SK-N-SH (cell line): ENCODE measurements at regions not wholly inside any gene's neighbourhood (a gene's known extent, or its start where the extent isn't known, plus 50 kb on each side); places are given as distances from the start of the nearest gene placed in this dataset.

Experiments used
- CTCF ChIA-PET: fragments of 300-600, 350-600 bp; formaldehyde crosslinking; extraction: SDS; loops from one replicate; lab custom pipeline; 2021; lab: Yijun Ruan, JAX
- POLR2A ChIA-PET: fragments of 350-600 bp; sonication (Branson Sonifier 250); formaldehyde crosslinking; extraction: SDS; loops from one replicate; lab custom pipeline; 2020; ENCODE audit warnings: antibody characterized with exemption, inconsistent platforms; lab: Yijun Ruan, JAX
- DNase-seq: peaks from one replicate; pipeline ENCODE4 v3.0.0; 2012
- H2AFZ ChIP-seq: fragments of 200-600 bp; sonication (generic); 2 replicates; pipeline ENCODE4 v1.8.1; 2016; ENCODE audit warnings: antibody characterized with exemption, mild to moderate bottlenecking, low read depth
- H3F3A ChIP-seq: fragments of 200-600 bp; sonication (generic); replicated peaks from 2 replicates; pipeline ENCODE3; 2016; ENCODE audit warnings: antibody characterized with exemption, mild to moderate bottlenecking; ENCODE audit not compliant: insufficient read depth
- H3K27ac ChIP-seq, 2 experiments: fragments of 200-500 bp in 1 of 2; fragments of 200-600 bp in 1 of 2; sonication (Bioruptor generic) in 1 of 2; sonication (generic), shearing (Covaris generic) in 1 of 2; 2 replicates each; pipeline versions ENCODE4 v1.5.1 to v1.6.1; 2014 to 2016; ENCODE audit warnings: low read depth in 2 of 2, inconsistent platforms in 1 of 2, low read length in 1 of 2, mild to moderate bottlenecking in 1 of 2, mixed read lengths in 1 of 2
- H3K27me3 ChIP-seq: fragments of 200-600 bp; sonication (generic), shearing (Covaris generic); 2 replicates; pipeline ENCODE4 v1.6.1; 2016; ENCODE audit warnings: mixed run types; ENCODE audit not compliant: insufficient read depth
- H3K36me3 ChIP-seq, 2 experiments: fragments of 200-500 bp in 1 of 2; fragments of 200-600 bp in 1 of 2; sonication (Bioruptor generic) in 1 of 2; sonication (generic) in 1 of 2; replicated peaks in 1 of 2; 2 replicates each; pipeline versions ENCODE3 to v1.5.1; 2014 to 2016; ENCODE audit warnings: low read length in 1 of 2, mild to moderate bottlenecking in 1 of 2; ENCODE audit not compliant: insufficient read depth in 2 of 2, control insufficient read depth in 1 of 2
- H3K4me1 ChIP-seq, 2 experiments: fragments of 200-500 bp in 1 of 2; fragments of 200-600 bp in 1 of 2; sonication (Bioruptor generic) in 1 of 2; sonication (generic), shearing (Covaris generic) in 1 of 2; 2 replicates each; pipeline versions ENCODE4 v1.5.1 to v1.6.1; 2014 to 2016; ENCODE audit warnings: low read depth in 1 of 2, low read length in 1 of 2, mixed run types in 1 of 2; ENCODE audit not compliant: insufficient read depth in 2 of 2, control insufficient read depth in 1 of 2
- H3K4me2 ChIP-seq: fragments of 200-600 bp; sonication (generic), shearing (Covaris generic); 2 replicates; pipeline ENCODE4 v1.6.1; 2017; ENCODE audit warnings: mixed run types
- H3K4me3 ChIP-seq, 2 experiments: fragments of 200-500 bp in 1 of 2; fragments of 200-600 bp in 1 of 2; sonication (Bioruptor generic) in 1 of 2; sonication (generic), shearing (Covaris generic) in 1 of 2; 2 replicates each; pipeline versions ENCODE4 v1.5.1 to v1.8.1; 2014 to 2016; ENCODE audit warnings: low read depth in 2 of 2, inconsistent platforms in 1 of 2, low read length in 1 of 2, mild to moderate bottlenecking in 1 of 2, mixed read lengths in 1 of 2, moderate library complexity in 1 of 2
- H3K79me2 ChIP-seq: fragments of 200-600 bp; sonication (generic); 2 replicates; pipeline ENCODE4 v1.8.1; 2017; ENCODE audit warnings: mild to moderate bottlenecking; ENCODE audit not compliant: insufficient read depth
- H3K9ac ChIP-seq: fragments of 200-600 bp; sonication (generic); 2 replicates; pipeline ENCODE4 v1.6.1; 2017; ENCODE audit warnings: mixed run types
- H3K9me2 ChIP-seq: fragments of 200-600 bp; sonication (generic); 2 replicates; pipeline ENCODE4 v1.6.1; 2017; ENCODE audit warnings: mixed run types
- H3K9me3 ChIP-seq: fragments of 200-600 bp; sonication (generic); 2 replicates; pipeline ENCODE4 v1.6.1; 2017; ENCODE audit warnings: mixed run types, mild to moderate bottlenecking, moderate library complexity
- H4K20me1 ChIP-seq: fragments of 200-600 bp; sonication (generic); 2 replicates; pipeline ENCODE4 v1.6.1; 2017; ENCODE audit warnings: mild to moderate bottlenecking, mixed run types; ENCODE audit not compliant: insufficient read depth
- ELF1 ChIP-seq: IDR thresholded peaks from 2 replicates; pipeline ENCODE4 v1.4.0; 2012
- EP300 ChIP-seq, 2 experiments: IDR thresholded peaks; 2 replicates each; pipeline versions ENCODE4 v1.4.0 to v1.6.1; 2012; ENCODE audit warnings: borderline replicate concordance in 1 of 2, low read depth in 1 of 2, low read length in 1 of 2
- EZH2phosphoT487 ChIP-seq: fragments of 200-600 bp; sonication (generic); IDR thresholded peaks from 2 replicates; pipeline ENCODE4 v1.6.1; 2017; ENCODE audit warnings: low read depth, mixed run types, mild to moderate bottlenecking, antibody characterized with exemption, moderate library complexity, borderline replicate concordance
- FOSL2 ChIP-seq: IDR thresholded peaks from 2 replicates; pipeline ENCODE4 v1.4.0; 2012; ENCODE audit warnings: low read depth, mild to moderate bottlenecking, moderate library complexity, borderline replicate concordance
- FOXJ3 ChIP-seq: sonication (generic); formaldehyde crosslinking; IDR thresholded peaks from 2 replicates; pipeline ENCODE4 v1.5.1; 2020; ENCODE audit warnings: mild to moderate bottlenecking, missing genetic modification reagents
- FOXM1 ChIP-seq: IDR thresholded peaks from 2 replicates; pipeline ENCODE4 v1.4.0; 2012; ENCODE audit warnings: low read depth, mild to moderate bottlenecking
- GABPA ChIP-seq: IDR thresholded peaks from 2 replicates; pipeline ENCODE4 v1.4.0; 2012; ENCODE audit warnings: low read depth, mild to moderate bottlenecking
- GATA2 ChIP-seq: sonication (generic); formaldehyde crosslinking; IDR thresholded peaks from 2 replicates; pipeline ENCODE4 v1.5.0; 2020; ENCODE audit warnings: mild to moderate bottlenecking, missing genetic modification reagents
- MXI1 ChIP-seq: IDR thresholded peaks from 2 replicates; pipeline ENCODE4 v1.6.1; 2012; ENCODE audit warnings: mild to moderate bottlenecking, low read depth, low read length, improper control_type of control experiment
- NFIC ChIP-seq: IDR thresholded peaks from 2 replicates; pipeline ENCODE4 v1.4.0; 2012; ENCODE audit warnings: borderline replicate concordance
- NRF1 ChIP-seq: IDR thresholded peaks from 2 replicates; pipeline ENCODE4 v1.6.1; 2012; ENCODE audit warnings: low read depth, mild to moderate bottlenecking, low read length
- POLR2AphosphoS5 ChIP-seq: IDR thresholded peaks from 2 replicates; pipeline ENCODE4 v1.6.1; 2012; ENCODE audit warnings: low read depth, low read length
- RAD21 ChIP-seq: IDR thresholded peaks from 2 replicates; pipeline ENCODE4 v1.6.1; 2012; ENCODE audit warnings: mild to moderate bottlenecking, low read length
- RCOR1 ChIP-seq: fragments of 150-350 bp; IDR thresholded peaks from 2 replicates; pipeline ENCODE4 v1.6.1; 2017; ENCODE audit warnings: antibody characterized with exemption, low read length
- RFX5 ChIP-seq: IDR thresholded peaks from 2 replicates; pipeline ENCODE4 v1.6.1; 2012; ENCODE audit warnings: mild to moderate bottlenecking, improper control_type of control experiment, low read length
- RXRA ChIP-seq: IDR thresholded peaks from 2 replicates; pipeline ENCODE4 v1.4.0; 2012; ENCODE audit warnings: low read depth, mild to moderate bottlenecking, borderline replicate concordance
- SIN3A ChIP-seq: IDR thresholded peaks from 2 replicates; pipeline ENCODE4 v1.6.1; 2012; ENCODE audit warnings: low read depth, mild to moderate bottlenecking, low read length, moderate library complexity, borderline replicate concordance
- SMC3 ChIP-seq: IDR thresholded peaks from 2 replicates; pipeline ENCODE4 v1.6.1; 2012; ENCODE audit warnings: low read depth, low read length, improper control_type of control experiment
- TAF1 ChIP-seq: IDR thresholded peaks from 2 replicates; pipeline ENCODE4 v1.6.1; 2012; ENCODE audit warnings: low read depth, mild to moderate bottlenecking, low read length, moderate library complexity, borderline replicate concordance
- TCF12 ChIP-seq: IDR thresholded peaks from 2 replicates; pipeline ENCODE4 v1.4.0; 2012
- WGBS: methylation state at CpG from one replicate; pipeline ENCODE4 v1.1.6; 2017; ENCODE audit warnings: low lambda C conversion rate; 5-methylcytosine and 5-hydroxymethylcytosine counted together
- TF ChIP-seq, protein P1 (sequence below): fragments of 150-350 bp; IDR thresholded peaks from 2 replicates; pipeline ENCODE4 v1.6.1; 2016; ENCODE audit warnings: mild to moderate bottlenecking, low read depth, low read length
- TF ChIP-seq, protein P2 (sequence below): IDR thresholded peaks from 2 replicates; pipeline ENCODE4 v1.6.1; 2012; ENCODE audit warnings: mild to moderate bottlenecking, low read depth, low read length, moderate library complexity
- TF ChIP-seq, protein P3 (sequence below): IDR thresholded peaks from 2 replicates; pipeline ENCODE4 v1.4.0; 2012; ENCODE audit warnings: low read depth, borderline replicate concordance
- TF ChIP-seq, protein P4 (sequence below): IDR thresholded peaks from 2 replicates; pipeline ENCODE4 v1.4.0; 2012; ENCODE audit warnings: low read depth

DNA sequence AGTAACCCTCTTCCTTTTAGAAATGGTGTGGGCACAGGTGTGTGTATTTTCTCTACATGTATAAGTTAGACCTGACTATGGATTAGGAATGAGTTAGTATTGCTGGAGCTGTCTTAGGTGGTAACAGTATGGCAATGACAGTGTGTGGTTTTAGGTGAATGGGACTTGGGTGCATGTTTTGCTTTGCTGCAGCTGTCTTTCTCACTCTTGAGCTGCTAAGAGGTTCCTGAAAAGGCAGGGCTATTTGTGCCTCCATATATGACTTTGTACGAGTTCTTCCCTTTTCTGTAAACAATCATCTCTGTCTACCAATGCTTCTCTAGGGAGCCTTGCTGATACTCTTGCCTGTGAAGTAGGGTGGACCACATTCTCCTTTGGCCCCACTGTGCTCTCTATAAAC lies 234.8 kb upstream of the HHIP start:
- Histone ChIP-seq H3K36me3 (no peaks in the 10 kb centered on the region), H3K4me3 (no peak overlapping the region), H3K9ac (no peak overlapping the region), H3K79me2 (no peaks in the 10 kb centered on the region), H3K9me3 (no peaks in the 10 kb centered on the region), H3K27ac (no peak overlapping the region), H3K9me2 (no peaks in the 10 kb centered on the region), H4K20me1 (no peaks in the 10 kb centered on the region), H3K27me3 (no peaks in the 10 kb centered on the region; the same call in 1 of the 2 replicates), H3K4me1 (no peaks in the 10 kb centered on the region), H3F3A (peaks cover 4% of the 10 kb centered on the region), H2AFZ (no peak overlapping the region), H3K4me2 (no peak overlapping the region)
- POLR2A ChIA-PET: no interaction called here
- CTCF ChIA-PET: no interaction called here
- no peak for DNase-seq
- WGBS: 13% methylated on average over 1 of the region's 1 CpG
- TF ChIP-seq POLR2AphosphoS5 (no peak), NRF1 (no peak), FOXJ3 (CRISPR knock-in tag) (no peak), NFIC (no peak), FOSL2 (no peak), SIN3A (no peak), RAD21 (no peak), EZH2phosphoT487 (no peak), TCF12 (no peak), RFX5 (no peak)

DNA sequence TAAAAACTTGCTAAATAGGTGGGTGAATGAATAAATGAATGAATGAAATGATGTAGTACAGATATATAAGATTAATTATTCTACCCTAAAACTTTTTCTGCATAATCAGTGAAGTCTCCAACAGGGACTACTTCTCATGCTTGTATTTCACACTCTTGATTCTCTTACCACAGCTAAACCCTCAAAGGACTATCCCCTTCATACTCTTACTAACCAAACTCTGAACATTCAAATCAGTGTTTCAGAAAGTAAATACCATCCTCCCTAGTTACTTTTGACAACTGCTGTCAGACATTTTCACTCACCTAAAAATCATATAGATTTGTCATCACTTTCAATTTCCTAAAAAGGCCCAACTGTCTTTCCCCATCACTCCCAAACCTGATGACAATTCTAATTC lies 234.3 kb upstream of the HHIP start:
- peaks cover 4% of the 10 kb centered on the region for H3F3A ChIP-seq
- CTCF ChIA-PET: no interaction called here

More for the DNA sequence above, 234.3 kb upstream of the HHIP start:
- DNase-seq: no peak
- TF ChIP-seq ELF1: no peak
- TF ChIP-seq, protein P1, sequence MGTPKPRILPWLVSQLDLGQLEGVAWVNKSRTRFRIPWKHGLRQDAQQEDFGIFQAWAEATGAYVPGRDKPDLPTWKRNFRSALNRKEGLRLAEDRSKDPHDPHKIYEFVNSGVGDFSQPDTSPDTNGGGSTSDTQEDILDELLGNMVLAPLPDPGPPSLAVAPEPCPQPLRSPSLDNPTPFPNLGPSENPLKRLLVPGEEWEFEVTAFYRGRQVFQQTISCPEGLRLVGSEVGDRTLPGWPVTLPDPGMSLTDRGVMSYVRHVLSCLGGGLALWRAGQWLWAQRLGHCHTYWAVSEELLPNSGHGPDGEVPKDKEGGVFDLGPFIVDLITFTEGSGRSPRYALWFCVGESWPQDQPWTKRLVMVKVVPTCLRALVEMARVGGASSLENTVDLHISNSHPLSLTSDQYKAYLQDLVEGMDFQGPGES: no peak
- no peak for TF ChIP-seq TAF1
- TF ChIP-seq EZH2phosphoT487: no peak
- TF ChIP-seq SMC3: no peak
- TF ChIP-seq, protein P2, sequence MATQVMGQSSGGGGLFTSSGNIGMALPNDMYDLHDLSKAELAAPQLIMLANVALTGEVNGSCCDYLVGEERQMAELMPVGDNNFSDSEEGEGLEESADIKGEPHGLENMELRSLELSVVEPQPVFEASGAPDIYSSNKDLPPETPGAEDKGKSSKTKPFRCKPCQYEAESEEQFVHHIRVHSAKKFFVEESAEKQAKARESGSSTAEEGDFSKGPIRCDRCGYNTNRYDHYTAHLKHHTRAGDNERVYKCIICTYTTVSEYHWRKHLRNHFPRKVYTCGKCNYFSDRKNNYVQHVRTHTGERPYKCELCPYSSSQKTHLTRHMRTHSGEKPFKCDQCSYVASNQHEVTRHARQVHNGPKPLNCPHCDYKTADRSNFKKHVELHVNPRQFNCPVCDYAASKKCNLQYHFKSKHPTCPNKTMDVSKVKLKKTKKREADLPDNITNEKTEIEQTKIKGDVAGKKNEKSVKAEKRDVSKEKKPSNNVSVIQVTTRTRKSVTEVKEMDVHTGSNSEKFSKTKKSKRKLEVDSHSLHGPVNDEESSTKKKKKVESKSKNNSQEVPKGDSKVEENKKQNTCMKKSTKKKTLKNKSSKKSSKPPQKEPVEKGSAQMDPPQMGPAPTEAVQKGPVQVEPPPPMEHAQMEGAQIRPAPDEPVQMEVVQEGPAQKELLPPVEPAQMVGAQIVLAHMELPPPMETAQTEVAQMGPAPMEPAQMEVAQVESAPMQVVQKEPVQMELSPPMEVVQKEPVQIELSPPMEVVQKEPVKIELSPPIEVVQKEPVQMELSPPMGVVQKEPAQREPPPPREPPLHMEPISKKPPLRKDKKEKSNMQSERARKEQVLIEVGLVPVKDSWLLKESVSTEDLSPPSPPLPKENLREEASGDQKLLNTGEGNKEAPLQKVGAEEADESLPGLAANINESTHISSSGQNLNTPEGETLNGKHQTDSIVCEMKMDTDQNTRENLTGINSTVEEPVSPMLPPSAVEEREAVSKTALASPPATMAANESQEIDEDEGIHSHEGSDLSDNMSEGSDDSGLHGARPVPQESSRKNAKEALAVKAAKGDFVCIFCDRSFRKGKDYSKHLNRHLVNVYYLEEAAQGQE: no peak
- no peak for TF ChIP-seq EP300 (IDR thresholded peaks at IDR 0.05; ENCODE audit: borderline replicate concordance in 1 of 2, low read depth in 1 of 2, low read length in 1 of 2)
- no peak for TF ChIP-seq RCOR1
- no peak for TF ChIP-seq GABPA
- TF ChIP-seq FOXJ3 (CRISPR knock-in tag): no peak
- TF ChIP-seq NFIC: no peak
- TF ChIP-seq RXRA: no peak
- TF ChIP-seq NRF1: no peak
- no peak for TF ChIP-seq RAD21
- TF ChIP-seq, protein P3, sequence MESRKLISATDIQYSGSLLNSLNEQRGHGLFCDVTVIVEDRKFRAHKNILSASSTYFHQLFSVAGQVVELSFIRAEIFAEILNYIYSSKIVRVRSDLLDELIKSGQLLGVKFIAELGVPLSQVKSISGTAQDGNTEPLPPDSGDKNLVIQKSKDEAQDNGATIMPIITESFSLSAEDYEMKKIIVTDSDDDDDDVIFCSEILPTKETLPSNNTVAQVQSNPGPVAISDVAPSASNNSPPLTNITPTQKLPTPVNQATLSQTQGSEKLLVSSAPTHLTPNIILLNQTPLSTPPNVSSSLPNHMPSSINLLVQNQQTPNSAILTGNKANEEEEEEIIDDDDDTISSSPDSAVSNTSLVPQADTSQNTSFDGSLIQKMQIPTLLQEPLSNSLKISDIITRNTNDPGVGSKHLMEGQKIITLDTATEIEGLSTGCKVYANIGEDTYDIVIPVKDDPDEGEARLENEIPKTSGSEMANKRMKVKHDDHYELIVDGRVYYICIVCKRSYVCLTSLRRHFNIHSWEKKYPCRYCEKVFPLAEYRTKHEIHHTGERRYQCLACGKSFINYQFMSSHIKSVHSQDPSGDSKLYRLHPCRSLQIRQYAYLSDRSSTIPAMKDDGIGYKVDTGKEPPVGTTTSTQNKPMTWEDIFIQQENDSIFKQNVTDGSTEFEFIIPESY: no peak
- TF ChIP-seq, protein P4, sequence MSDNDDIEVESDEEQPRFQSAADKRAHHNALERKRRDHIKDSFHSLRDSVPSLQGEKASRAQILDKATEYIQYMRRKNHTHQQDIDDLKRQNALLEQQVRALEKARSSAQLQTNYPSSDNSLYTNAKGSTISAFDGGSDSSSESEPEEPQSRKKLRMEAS: no peak
- TF ChIP-seq FOXM1: no peak
- no peak for TF ChIP-seq GATA2
- TF ChIP-seq MXI1: no peak
- TF ChIP-seq, all 33 proteins: peak for 0
- H3K79me2 ChIP-seq: no peaks in the 10 kb centered on the region
- no peaks in the 10 kb centered on the region for H3K36me3 ChIP-seq
- H3K9ac ChIP-seq: no peak overlapping the region
- H3K27me3 ChIP-seq: no peaks in the 10 kb centered on the region; the same call in 1 of the 2 replicates
- no peaks in the 10 kb centered on the region for H3K9me2 ChIP-seq
- H3K27ac ChIP-seq: no peak overlapping the region
- no peaks in the 10 kb centered on the region for H3K4me1 ChIP-seq
- H2AFZ ChIP-seq: no peak overlapping the region
- H3K4me2 ChIP-seq: no peak overlapping the region
- no peak overlapping the region for H3K4me3 ChIP-seq
- POLR2A ChIA-PET: no interaction called here
- H4K20me1 ChIP-seq: no peaks in the 10 kb centered on the region
- no peaks in the 10 kb centered on the region for H3K9me3 ChIP-seq
